Breast epithelium (tissue), 3 donors: ENCODE measurements at regions not wholly inside any gene's neighbourhood (a gene's known extent, or its start where the extent isn't known, plus 50 kb on each side); places are given as distances from the start of the nearest gene placed in this dataset.

Experiments
- CTCF ChIP-seq, 3 donors: fragments of 450-650 bp; IDR thresholded peaks; one replicate each; pipeline ENCODE4 v1.5.1; 2016 to 2017; ENCODE audit warnings: antibody characterized with exemption in 3 of 3, mild to moderate bottlenecking in 3 of 3, moderate library complexity in 3 of 3
- POLR2A ChIP-seq: fragments of 450-650 bp; IDR thresholded peaks from one replicate; pipeline ENCODE4 v1.6.1; 2016; ENCODE audit warnings: antibody characterized with exemption, mild to moderate bottlenecking, moderate library complexity
- POLR2AphosphoS5 ChIP-seq, 3 donors: sonication (generic); formaldehyde crosslinking; IDR thresholded peaks; one replicate each; pipeline ENCODE4 v1.6.1; 2017; ENCODE audit warnings: antibody characterized with exemption in 3 of 3

GRCh38 chr16:60041671-60042070 is 1307.6 kb upstream of the GOT2 start:
- TF ChIP-seq POLR2A (no peak), CTCF (IDR thresholded peaks at IDR 0.05) (no peak), POLR2AphosphoS5 (IDR thresholded peaks at IDR 0.05) (no peak)
